ENCODE measurements at regions not wholly inside any gene's neighbourhood (a gene's known extent, or its start where the extent isn't known, plus 50 kb on each side); places are given as distances from the start of the nearest gene placed in this dataset.

GRCh38 chr4:171348090-171348489, 465.1 kb upstream of the GALNTL6 start:
- no peaks in the 10 kb centered on the region for H3K36me3 ChIP-seq (ENCODE audit: control insufficient read depth, insufficient read depth, low read length)
- H3K4me3 Mint-ChIP-seq (ENCODE audit: unreplicated experiment) = no peak overlapping the region
- no peaks in the 10 kb centered on the region for H3K9me3 ChIP-seq
- POLR2A ChIA-PET = no interaction called here
- H3K27ac Mint-ChIP-seq (ENCODE audit: unreplicated experiment) = no peak overlapping the region
- H3K27me3 Mint-ChIP-seq (ENCODE audit: insufficient read depth, unreplicated experiment) = no peaks in the 10 kb centered on the region
- H3K9me3 Mint-ChIP-seq (ENCODE audit: unreplicated experiment) = no peaks in the 10 kb centered on the region
- no peak for DNase-seq
- no peaks in the 10 kb centered on the region for H3K27me3 ChIP-seq (replicated peaks; ENCODE audit: control insufficient read depth, insufficient read depth, low read length)
- H3K36me3 Mint-ChIP-seq (ENCODE audit: insufficient read depth, unreplicated experiment) = no peaks in the 10 kb centered on the region
- CTCF ChIA-PET = no interaction called here
- H3K4me3 ChIP-seq (ENCODE audit: low read depth, low read length) = no peak overlapping the region
- no TSS peak for BruUV-seq (replicated peaks)
- TF ChIP-seq CTCF (IDR thresholded peaks at IDR 0.05; ENCODE audit: insufficient read depth in 1 of 2, low read depth in 1 of 2, low read length in 1 of 2, severe bottlenecking in 1 of 2, unreplicated experiment in 1 of 2) = no peak
- intact Hi-C loops (cut with micrococcal nuclease; ENCODE audit: unreplicated experiment) = no loop called here
- H3K4me1 Mint-ChIP-seq (ENCODE audit: low read depth, unreplicated experiment) = no peaks in the 10 kb centered on the region
- no peaks in the 10 kb centered on the region for H3K4me1 ChIP-seq

GRCh38 chr4:171342646-171343045, 470.6 kb upstream of the GALNTL6 start:
- Histone ChIP-seq H3K4me1 (no peaks in the 10 kb centered on the region), H3K4me3 (ENCODE audit: low read depth, low read length) (no peak overlapping the region), H3K27me3 (replicated peaks; ENCODE audit: control insufficient read depth, insufficient read depth, low read length) (no peaks in the 10 kb centered on the region), H3K9me3 (no peaks in the 10 kb centered on the region), H3K36me3 (ENCODE audit: control insufficient read depth, insufficient read depth, low read length) (no peaks in the 10 kb centered on the region)
- Mint-ChIP-seq H3K36me3 (ENCODE audit: insufficient read depth, unreplicated experiment) (no peaks in the 10 kb centered on the region), H3K4me1 (ENCODE audit: low read depth, unreplicated experiment) (no peaks in the 10 kb centered on the region), H3K4me3 (ENCODE audit: unreplicated experiment) (no peak overlapping the region), H3K27me3 (ENCODE audit: insufficient read depth, unreplicated experiment) (no peaks in the 10 kb centered on the region), H3K27ac (ENCODE audit: unreplicated experiment) (no peak overlapping the region), H3K9me3 (ENCODE audit: unreplicated experiment) (no peaks in the 10 kb centered on the region)
- no TSS peak for BruUV-seq (replicated peaks)
- no peak for DNase-seq
- intact Hi-C loops (cut with micrococcal nuclease; ENCODE audit: unreplicated experiment) = no loop called here
- POLR2A ChIA-PET = no interaction called here
- TF ChIP-seq CTCF (IDR thresholded peaks at IDR 0.05; ENCODE audit: insufficient read depth in 1 of 2, low read depth in 1 of 2, low read length in 1 of 2, severe bottlenecking in 1 of 2, unreplicated experiment in 1 of 2) = no peak
- CTCF ChIA-PET = no interaction called here

GRCh38 chr4:171340258-171340657, 472.9 kb upstream of the GALNTL6 start:
- intact Hi-C loops (cut with micrococcal nuclease; ENCODE audit: unreplicated experiment) = no loop called here
- Mint-ChIP-seq H3K36me3 (ENCODE audit: insufficient read depth, unreplicated experiment) (no peaks in the 10 kb centered on the region), H3K27me3 (ENCODE audit: insufficient read depth, unreplicated experiment) (no peaks in the 10 kb centered on the region), H3K27ac (ENCODE audit: unreplicated experiment) (no peak overlapping the region), H3K4me3 (ENCODE audit: unreplicated experiment) (no peak overlapping the region), H3K9me3 (ENCODE audit: unreplicated experiment) (no peaks in the 10 kb centered on the region), H3K4me1 (ENCODE audit: low read depth, unreplicated experiment) (no peaks in the 10 kb centered on the region)
- CTCF ChIA-PET = no interaction called here
- no peak for TF ChIP-seq CTCF (IDR thresholded peaks at IDR 0.05; ENCODE audit: insufficient read depth in 1 of 2, low read depth in 1 of 2, low read length in 1 of 2, severe bottlenecking in 1 of 2, unreplicated experiment in 1 of 2)
- Histone ChIP-seq H3K27me3 (replicated peaks; ENCODE audit: control insufficient read depth, insufficient read depth, low read length) (no peaks in the 10 kb centered on the region), H3K4me3 (ENCODE audit: low read depth, low read length) (no peak overlapping the region), H3K9me3 (no peaks in the 10 kb centered on the region), H3K4me1 (no peaks in the 10 kb centered on the region), H3K36me3 (ENCODE audit: control insufficient read depth, insufficient read depth, low read length) (no peaks in the 10 kb centered on the region)
- POLR2A ChIA-PET = no interaction called here
- BruUV-seq (replicated peaks) = no TSS peak
- DNase-seq = no peak
